H1 (cell line): ENCODE measurements at regions not wholly inside any gene's neighbourhood (a gene's known extent, or its start where the extent isn't known, plus 50 kb on each side); places are given as distances from the start of the nearest gene placed in this dataset.

Source experiments
- CTCF ChIA-PET: fragments of 300-600 bp; sonication (Branson Sonifier 250); formaldehyde crosslinking; loops from one replicate; lab custom pipeline; 2021; ENCODE audit not compliant: partially characterized antibody; lab: Charles Lee
- POLR2A ChIA-PET: fragments of 300-600 bp; sonication (Branson Sonifier 250); formaldehyde crosslinking; loops from one replicate; lab custom pipeline; 2021; ENCODE audit warnings: inconsistent platforms; ENCODE audit not compliant: partially characterized antibody; lab: Charles Lee
- DNase-seq, 2 experiments: peaks; one replicate each; pipeline versions ENCODE4 v3.0.0 to v3.0.0-alpha.2; 2010 to 2022; ENCODE audit warnings: low spot score in 2 of 2, low read depth in 1 of 2, mixed read lengths in 1 of 2
- FAIRE-seq: peaks from 2 replicates; lab custom pipeline; 2011; peaks lifted over from hg19 to GRCh38; lab: Jason Lieb, UNC
- H2AFZ ChIP-seq: 2 replicates; pipeline ENCODE4 v1.8.1; 2012; ENCODE audit warnings: low read length, inconsistent platforms
- H2AK5ac ChIP-seq: 2 replicates; pipeline ENCODE4 v1.6.1; 2013; ENCODE audit warnings: low read depth, low read length
- H2BK120ac ChIP-seq: replicated peaks from 2 replicates; pipeline ENCODE3; 2013; ENCODE audit warnings: low read depth, low read length, inconsistent platforms
- H2BK12ac ChIP-seq: 2 replicates; pipeline ENCODE4 v1.6.1; 2013; ENCODE audit warnings: low read depth, low read length
- H2BK15ac ChIP-seq: 2 replicates; pipeline ENCODE4 v1.6.1; 2013; ENCODE audit warnings: low read length
- H2BK20ac ChIP-seq: 2 replicates; pipeline ENCODE4 v1.6.1; 2013; ENCODE audit warnings: low read length
- H2BK5ac ChIP-seq: 2 replicates; pipeline ENCODE4 v1.6.1; 2013; ENCODE audit warnings: low read depth, low read length
- H3K14ac ChIP-seq: 2 replicates; pipeline ENCODE4 v1.6.1; 2013; ENCODE audit warnings: inconsistent platforms; ENCODE audit not compliant: insufficient read length
- H3K18ac ChIP-seq: 2 replicates; pipeline ENCODE4 v1.6.1; 2013; ENCODE audit warnings: low read length; ENCODE audit errors: extremely low read depth
- H3K23ac ChIP-seq: 2 replicates; pipeline ENCODE4 v1.6.1; 2013; ENCODE audit warnings: inconsistent platforms; ENCODE audit not compliant: insufficient read length
- H3K23me2 ChIP-seq: 2 replicates; pipeline ENCODE4 v1.6.1; 2013; ENCODE audit warnings: low read depth, low read length
- H3K27ac ChIP-seq: 2 replicates; pipeline ENCODE4 v1.6.1; 2011; ENCODE audit warnings: low read depth, low read length, inconsistent platforms
- H3K27me3 ChIP-seq, 4 experiments: replicated peaks in 1 of 4; 1 replicate in 1 of 4; 2 replicates in 3 of 4; pipeline versions ENCODE4 v1.6.1 to v1.8.1; 2011 to 2013; ENCODE audit warnings: low read length in 3 of 4, mild to moderate bottlenecking in 3 of 4, inconsistent platforms in 2 of 4, mixed read lengths in 2 of 4, moderate library complexity in 1 of 4; ENCODE audit not compliant: control insufficient read depth in 3 of 4, insufficient read depth in 3 of 4; ENCODE audit errors: extremely low read depth in 1 of 4
- H3K36me3 ChIP-seq, 4 experiments: 2 replicates each; pipeline versions ENCODE4 v1.6.1 to v1.8.1; 2011 to 2013; ENCODE audit warnings: mild to moderate bottlenecking in 4 of 4, low read length in 3 of 4, moderate library complexity in 2 of 4, control low read depth in 1 of 4, inconsistent platforms in 1 of 4; ENCODE audit not compliant: insufficient read depth in 4 of 4, control insufficient read depth in 2 of 4
- H3K4ac ChIP-seq: replicated peaks from 2 replicates; pipeline ENCODE3; 2013; ENCODE audit warnings: low read length, low read depth, mixed read lengths, inconsistent platforms; ENCODE audit not compliant: insufficient read length
- H3K4me1 ChIP-seq, 4 experiments: replicated peaks in 1 of 4; 1 replicate in 1 of 4; 2 replicates in 3 of 4; pipeline versions ENCODE4 v1.6.1 to v1.8.1; 2011 to 2013; ENCODE audit warnings: low read length in 3 of 4, inconsistent platforms in 2 of 4, mixed read lengths in 1 of 4; ENCODE audit not compliant: insufficient read depth in 4 of 4, control insufficient read depth in 3 of 4
- H3K4me2 ChIP-seq, 2 experiments: 2 replicates each; pipeline versions ENCODE4 v1.6.1 to v1.8.1; 2011 to 2013; ENCODE audit warnings: low read depth in 2 of 2, low read length in 2 of 2, control low read depth in 1 of 2, inconsistent platforms in 1 of 2, mild to moderate bottlenecking in 1 of 2; ENCODE audit not compliant: insufficient read depth in 1 of 2
- H3K4me3 ChIP-seq, 4 experiments: fragments of 200-600, 300-600 bp in 1 of 4; sonication (generic), shearing (Covaris generic), sonication (Bioruptor Twin) in 1 of 4; 2 replicates each; pipeline versions ENCODE4 v1.5.1 to v1.8.1; 2011 to 2016; ENCODE audit warnings: low read length in 4 of 4, low read depth in 3 of 4, control low read depth in 2 of 4, inconsistent platforms in 2 of 4, mild to moderate bottlenecking in 2 of 4, mixed read lengths in 1 of 4, moderate library complexity in 1 of 4; ENCODE audit not compliant: insufficient read depth in 2 of 4; ENCODE audit errors: extremely low read depth in 1 of 4
- H3K56ac ChIP-seq: replicated peaks from 2 replicates; pipeline ENCODE3; 2013; ENCODE audit warnings: low read depth, mild to moderate bottlenecking, mixed read lengths, low read length, inconsistent platforms; ENCODE audit not compliant: insufficient read length
- H3K79me1 ChIP-seq: 2 replicates; pipeline ENCODE4 v1.6.1; 2013; ENCODE audit warnings: low read depth, low read length, control low read depth
- H3K79me2 ChIP-seq, 2 experiments: 2 replicates each; pipeline versions ENCODE4 v1.6.1 to v1.8.1; 2012 to 2013; ENCODE audit warnings: low read length in 2 of 2, mild to moderate bottlenecking in 2 of 2, inconsistent platforms in 1 of 2; ENCODE audit not compliant: insufficient read depth in 2 of 2, control insufficient read depth in 1 of 2
- H3K9ac ChIP-seq, 4 experiments: replicated peaks in 1 of 4; 1 replicate in 1 of 4; 2 replicates in 3 of 4; pipeline versions ENCODE4 v1.6.1 to v1.8.1; 2011 to 2013; ENCODE audit warnings: low read depth in 3 of 4, low read length in 3 of 4, control low read depth in 2 of 4, mild to moderate bottlenecking in 2 of 4, moderate library complexity in 2 of 4, inconsistent platforms in 1 of 4; ENCODE audit errors: extremely low read depth in 1 of 4
- H3K9me3 ChIP-seq, 2 experiments: 2 replicates each; pipeline versions ENCODE4 v1.6.1 to v1.8.1; 2012 to 2013; ENCODE audit warnings: mild to moderate bottlenecking in 2 of 2, moderate library complexity in 2 of 2, control low read depth in 1 of 2, inconsistent platforms in 1 of 2, low read depth in 1 of 2, low read length in 1 of 2, mixed read lengths in 1 of 2; ENCODE audit not compliant: insufficient read depth in 2 of 2
- H4K20me1 ChIP-seq, 2 experiments: replicated peaks in 1 of 2; 2 replicates each; pipeline versions ENCODE3 to v1.8.1; 2011 to 2013; ENCODE audit warnings: inconsistent platforms in 2 of 2, low read length in 2 of 2, mild to moderate bottlenecking in 1 of 2; ENCODE audit not compliant: insufficient read depth in 2 of 2, control insufficient read depth in 1 of 2
- H4K5ac ChIP-seq: 2 replicates; pipeline ENCODE4 v1.6.1; 2013; ENCODE audit warnings: low read length, low read depth, mixed read lengths, inconsistent platforms; ENCODE audit not compliant: insufficient read length
- H4K8ac ChIP-seq: 2 replicates; pipeline ENCODE4 v1.8.0; 2013; ENCODE audit warnings: mild to moderate bottlenecking, moderate library complexity, low read length, inconsistent platforms; ENCODE audit not compliant: insufficient read depth; ENCODE audit errors: extremely low read depth
- H4K91ac ChIP-seq: replicated peaks from 2 replicates; pipeline ENCODE3; 2013; ENCODE audit warnings: low read length, mixed read lengths, inconsistent platforms; ENCODE audit not compliant: insufficient read length
- BACH1 ChIP-seq: IDR thresholded peaks from 2 replicates; pipeline ENCODE4 v1.6.1; 2012; ENCODE audit warnings: low read length, improper control_type of control experiment
- CBX8 ChIP-seq: fragments of 300-800, 300-1000 bp; sonication (generic); IDR thresholded peaks from 2 replicates; pipeline ENCODE4 v1.7.1; 2016; ENCODE audit warnings: low read depth, low read length, borderline replicate concordance
- KDM1A ChIP-seq: fragments of 200-600, 300-600 bp; sonication (generic); IDR thresholded peaks from 2 replicates; pipeline ENCODE4 v1.7.1; 2016; ENCODE audit warnings: mild to moderate bottlenecking, low read length, borderline replicate concordance
- NANOG ChIP-seq: IDR thresholded peaks from 2 replicates; pipeline ENCODE4 v1.6.1; 2011; ENCODE audit warnings: low read length, low read depth, mild to moderate bottlenecking, inconsistent platforms; ENCODE audit not compliant: insufficient read depth, poor library complexity, severe bottlenecking
- YY1 ChIP-seq: IDR thresholded peaks from 2 replicates; pipeline ENCODE4 v1.6.1; 2011; ENCODE audit warnings: low read depth, mild to moderate bottlenecking, low read length
- WGBS, 2 experiments: shearing (Covaris generic) in 1 of 2; methylation state at CpG; one replicate each; pipeline versions ENCODE4 v1.1.6 to v1.1.7; 2013 to 2015; ENCODE audit warnings: low lambda C conversion rate in 2 of 2, mixed read lengths in 2 of 2, inconsistent platforms in 1 of 2, low coverage in 1 of 2, missing lambda C conversion rate in 1 of 2; ENCODE audit not compliant: insufficient replicate concordance in 2 of 2, insufficient coverage in 1 of 2, insufficient read length in 1 of 2; ENCODE audit errors: extremely low coverage in 1 of 2, missing lambda C conversion rate in 1 of 2; 5-methylcytosine and 5-hydroxymethylcytosine counted together
- TF ChIP-seq, protein P1 (sequence below), 3 experiments: IDR thresholded peaks; 1 replicate in 2 of 3; 2 replicates in 1 of 3; pipeline versions ENCODE4 v1.5.1 to v1.6.1; 2011; ENCODE audit warnings: low read length in 3 of 3, mild to moderate bottlenecking in 3 of 3, inconsistent platforms in 2 of 3, low read depth in 1 of 3, moderate library complexity in 1 of 3; ENCODE audit not compliant: insufficient read depth in 1 of 3; ENCODE audit errors: control extremely low read depth in 1 of 3

GRCh38 chr2:146079216-146079615 is 1559.3 kb upstream of the ZEB2 start:
- CTCF ChIA-PET = no interaction called here
- Histone ChIP-seq H4K8ac (no peak overlapping the region), H3K27me3 (no peaks in the 10 kb centered on the region), H4K20me1 (no peaks in the 10 kb centered on the region), H3K79me1 (no peaks in the 10 kb centered on the region), H3K18ac (no peak overlapping the region), H3K4ac (no peak overlapping the region), H3K4me3 (no peak overlapping the region), H3K14ac (no peak overlapping the region), H2BK12ac (no peak overlapping the region), H3K4me2 (no peak overlapping the region), H3K9ac (no peak overlapping the region), H3K27ac (no peak overlapping the region), H4K91ac (no peak overlapping the region), H3K4me1 (no peaks in the 10 kb centered on the region), H2BK15ac (no peak overlapping the region), H2BK20ac (no peak overlapping the region), H4K5ac (no peak overlapping the region), H3K23me2 (no peaks in the 10 kb centered on the region), H3K79me2 (no peaks in the 10 kb centered on the region), H2AFZ (no peak overlapping the region), H3K9me3 (no peaks in the 10 kb centered on the region), H2BK120ac (no peak overlapping the region), H2BK5ac (no peak overlapping the region), H3K36me3 (no peaks in the 10 kb centered on the region), H2AK5ac (no peak overlapping the region), H3K56ac (no peak overlapping the region), H3K23ac (no peak overlapping the region)
- POLR2A ChIA-PET = no interaction called here
- DNase-seq (no peak), FAIRE-seq (no peak)
- WGBS, 2 experiments = 94% methylated on average over 1 of the region's 1 CpG; no CpG with 5 or more reads in 1 of the 2 experiments
- TF ChIP-seq YY1 (no peak), KDM1A (no peak), BACH1 (no peak), NANOG (no peak), CBX8 (no peak)
- TF ChIP-seq, protein P1, sequence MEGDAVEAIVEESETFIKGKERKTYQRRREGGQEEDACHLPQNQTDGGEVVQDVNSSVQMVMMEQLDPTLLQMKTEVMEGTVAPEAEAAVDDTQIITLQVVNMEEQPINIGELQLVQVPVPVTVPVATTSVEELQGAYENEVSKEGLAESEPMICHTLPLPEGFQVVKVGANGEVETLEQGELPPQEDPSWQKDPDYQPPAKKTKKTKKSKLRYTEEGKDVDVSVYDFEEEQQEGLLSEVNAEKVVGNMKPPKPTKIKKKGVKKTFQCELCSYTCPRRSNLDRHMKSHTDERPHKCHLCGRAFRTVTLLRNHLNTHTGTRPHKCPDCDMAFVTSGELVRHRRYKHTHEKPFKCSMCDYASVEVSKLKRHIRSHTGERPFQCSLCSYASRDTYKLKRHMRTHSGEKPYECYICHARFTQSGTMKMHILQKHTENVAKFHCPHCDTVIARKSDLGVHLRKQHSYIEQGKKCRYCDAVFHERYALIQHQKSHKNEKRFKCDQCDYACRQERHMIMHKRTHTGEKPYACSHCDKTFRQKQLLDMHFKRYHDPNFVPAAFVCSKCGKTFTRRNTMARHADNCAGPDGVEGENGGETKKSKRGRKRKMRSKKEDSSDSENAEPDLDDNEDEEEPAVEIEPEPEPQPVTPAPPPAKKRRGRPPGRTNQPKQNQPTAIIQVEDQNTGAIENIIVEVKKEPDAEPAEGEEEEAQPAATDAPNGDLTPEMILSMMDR (IDR thresholded peaks at IDR 0.05; ENCODE audit: control extremely low read depth in 1 of 3, insufficient read depth in 1 of 3, low read depth in 1 of 3, low read length in 3 of 3) = no peak
